SJCRH30 (cell line): ENCODE measurements at regions not wholly inside any gene's neighbourhood (a gene's known extent, or its start where the extent isn't known, plus 50 kb on each side); places are given as distances from the start of the nearest gene placed in this dataset.
A peak's percentile ranks its signal among the peaks of the same experiment; 100 is the strongest.

Experiments
- DNase-seq, 2 experiments: peaks; one replicate each; pipeline ENCODE4 v3.0.0-alpha.2; 2015 to 2020
- H3K27ac ChIP-seq: fragments of 250-450 bp; sonication (Bioruptor Pico); 2 replicates; pipeline ENCODE4 v1.5.1; 2020; ENCODE audit warnings: mild to moderate bottlenecking, moderate library complexity
- H3K27me3 ChIP-seq: fragments of 250-450 bp; sonication (Bioruptor Pico); 2 replicates; pipeline ENCODE4 v1.5.1; 2020; ENCODE audit warnings: mild to moderate bottlenecking, moderate library complexity
- H3K36me3 ChIP-seq: fragments of 250-450 bp; sonication (Bioruptor Pico); 2 replicates; pipeline ENCODE4 v1.5.1; 2020; ENCODE audit warnings: mild to moderate bottlenecking, moderate library complexity
- H3K4me1 ChIP-seq: fragments of 250-450 bp; sonication (Bioruptor Pico); 2 replicates; pipeline ENCODE4 v1.5.1; 2020; ENCODE audit warnings: mild to moderate bottlenecking, moderate library complexity
- H3K4me3 ChIP-seq: fragments of 250-450 bp; sonication (Bioruptor Pico); 2 replicates; pipeline ENCODE4 v1.5.1; 2020; ENCODE audit warnings: mild to moderate bottlenecking, moderate library complexity
- H3K9me3 ChIP-seq: fragments of 250-450 bp; sonication (Bioruptor Pico); replicated peaks from 2 replicates; pipeline ENCODE4 v1.5.1; 2020; ENCODE audit warnings: mild to moderate bottlenecking, moderate library complexity

GRCh38 chr10:124300735-124301134 is 118.0 kb downstream of the OAT start:
- Histone ChIP-seq H3K4me3 (no peak overlapping the region), H3K36me3 (no peaks in the 10 kb centered on the region), H3K27ac (no peak overlapping the region), H3K27me3 (no peaks in the 10 kb centered on the region), H3K9me3 (no peaks in the 10 kb centered on the region), H3K4me1 (no peaks in the 10 kb centered on the region)
- no peak for DNase-seq

GRCh38 chr10:124300224-124300623 is 118.5 kb downstream of the OAT start:
- Histone ChIP-seq H3K4me3 (no peak overlapping the region), H3K27ac (no peak overlapping the region), H3K4me1 (no peaks in the 10 kb centered on the region), H3K27me3 (no peaks in the 10 kb centered on the region), H3K36me3 (no peaks in the 10 kb centered on the region), H3K9me3 (no peaks in the 10 kb centered on the region)
- DNase-seq: no peak

- no peak overlapping the region for H3K4me3 ChIP-seq
- no peaks in the 10 kb centered on the region for H3K9me3 ChIP-seq
- no peaks in the 10 kb centered on the region for H3K4me1 ChIP-seq
- H3K27ac ChIP-seq: no peak overlapping the region
- DNase-seq: no peak
- H3K36me3 ChIP-seq: no peaks in the 10 kb centered on the region
- no peaks in the 10 kb centered on the region for H3K27me3 ChIP-seq
These were observed 119.0 kb downstream of the OAT start for GRCh38 chr10:124299696-124300095.

- Histone ChIP-seq H3K4me1 (no peaks in the 10 kb centered on the region), H3K4me3 (no peak overlapping the region), H3K9me3 (no peaks in the 10 kb centered on the region), H3K27ac (no peak overlapping the region), H3K27me3 (no peaks in the 10 kb centered on the region), H3K36me3 (no peaks in the 10 kb centered on the region)
- no peak for DNase-seq
These were observed 119.8 kb downstream of the OAT start for GRCh38 chr10:124298891-124299290.

GRCh38 chr10:124296813-124297788 is 121.6 kb downstream of the OAT start:
- no peak for DNase-seq
- H3K9me3 ChIP-seq: no peaks in the 10 kb centered on the region
- no peak overlapping the region for H3K4me3 ChIP-seq
- no peaks in the 10 kb centered on the region for H3K27me3 ChIP-seq
- H3K36me3 ChIP-seq: no peaks in the 10 kb centered on the region
- no peaks in the 10 kb centered on the region for H3K4me1 ChIP-seq
- no peak overlapping the region for H3K27ac ChIP-seq

GRCh38 chr10:124296121-124296812 is 122.5 kb downstream of the OAT start:
- Histone ChIP-seq H3K36me3 (no peaks in the 10 kb centered on the region), H3K4me3 (no peak overlapping the region), H3K4me1 (peaks cover 1% of the 10 kb centered on the region), H3K9me3 (no peaks in the 10 kb centered on the region), H3K27me3 (no peaks in the 10 kb centered on the region), H3K27ac (no peak overlapping the region)
- peak; percentile 35 to 66 for DNase-seq

- Histone ChIP-seq H3K36me3 (no peaks in the 10 kb centered on the region), H3K9me3 (no peaks in the 10 kb centered on the region), H3K27me3 (no peaks in the 10 kb centered on the region), H3K27ac (no peak overlapping the region), H3K4me1 (peaks cover 13% of the 10 kb centered on the region), H3K4me3 (no peak overlapping the region)
- DNase-seq: no peak
These were observed 123.6 kb downstream of the OAT start for GRCh38 chr10:124294811-124295770.

- no peaks in the 10 kb centered on the region for H3K27me3 ChIP-seq
- peaks cover 24% of the 10 kb centered on the region for H3K4me1 ChIP-seq
- H3K27ac ChIP-seq: no peak overlapping the region
- H3K4me3 ChIP-seq: no peak overlapping the region
- DNase-seq: no peak
- H3K9me3 ChIP-seq: no peaks in the 10 kb centered on the region
- H3K36me3 ChIP-seq: no peaks in the 10 kb centered on the region
These were observed 124.9 kb downstream of the OAT start for GRCh38 chr10:124293616-124294449.

GRCh38 chr10:124292911-124293615 is 125.7 kb downstream of the OAT start:
- H3K4me1 ChIP-seq: peaks cover 24% of the 10 kb centered on the region
- no peak for DNase-seq
- no peaks in the 10 kb centered on the region for H3K9me3 ChIP-seq
- H3K27ac ChIP-seq: no peak overlapping the region
- no peaks in the 10 kb centered on the region for H3K36me3 ChIP-seq
- no peaks in the 10 kb centered on the region for H3K27me3 ChIP-seq
- no peak overlapping the region for H3K4me3 ChIP-seq

- DNase-seq: no peak
- Histone ChIP-seq H3K27ac (peak overlapping the region; percentile 20; the same call in 1 of the 2 replicates), H3K4me3 (no peak overlapping the region), H3K4me1 (peaks cover 24% of the 10 kb centered on the region), H3K9me3 (no peaks in the 10 kb centered on the region), H3K36me3 (no peaks in the 10 kb centered on the region), H3K27me3 (no peaks in the 10 kb centered on the region)
These were observed 127.6 kb downstream of the OAT start for GRCh38 chr10:124291001-124291701.

- H3K27me3 ChIP-seq: no peaks in the 10 kb centered on the region
- H3K4me3 ChIP-seq: no peak overlapping the region
- H3K4me1 ChIP-seq: peaks cover 24% of the 10 kb centered on the region
- peak; percentile 63 to 76 for DNase-seq
- peak overlapping the region; percentile 20 for H3K27ac ChIP-seq
- no peaks in the 10 kb centered on the region for H3K9me3 ChIP-seq
- H3K36me3 ChIP-seq: no peaks in the 10 kb centered on the region
These were observed 128.6 kb downstream of the OAT start for GRCh38 chr10:124289851-124290795.
